K562 (cell line): ENCODE measurements at regions not wholly inside any gene's neighbourhood (a gene's known extent, or its start where the extent isn't known, plus 50 kb on each side); places are given as distances from the start of the nearest gene placed in this dataset.

Experiments
- ATAC-seq: fragments of 200-7000 bp; cut with Tn5 transposase; 3 replicates; pipeline ENCODE4 v1.9.1; 2020; ENCODE audit warnings: moderate library complexity
- BruUV-seq: library from RNA; stranded (reverse); fragments of 400-500 nt; replicated peaks from 2 replicates; lab custom pipeline; 2021; lab: Mats Ljungman, UMichigan
- CTCF ChIA-PET: fragments of 300-600 bp; formaldehyde crosslinking; extraction: SDS; loops from one replicate; lab custom pipeline; 2021; ENCODE audit warnings: low intra/inter-chr PET ratio; lab: Yijun Ruan, JAX
- POLR2A ChIA-PET: fragments of 300-600, 350-650 bp; sonication (Branson Sonifier 250); formaldehyde crosslinking; extraction: SDS; loops from one replicate; lab custom pipeline; 2021; ENCODE audit warnings: antibody characterized with exemption, inconsistent platforms; lab: Yijun Ruan, JAX
- DNase-seq, 4 experiments: peaks; one replicate each; pipeline versions ENCODE4 v3.0.0 to v3.0.0-alpha.2; 2011 to 2018; ENCODE audit warnings: low spot score in 3 of 4, mixed read lengths in 3 of 4; ENCODE audit errors: extremely low read depth in 1 of 4
- FAIRE-seq: peaks from 2 replicates; lab custom pipeline; 2011; peaks lifted over from hg19 to GRCh38; lab: Jason Lieb, UNC
- H2AFZ ChIP-seq: 2 replicates; pipeline ENCODE4 v1.6.0; 2011; ENCODE audit warnings: low read depth, low read length, control low read depth, inconsistent platforms
- H3K27ac ChIP-seq: fragments of 200-600 bp; 3 replicates; pipeline ENCODE4 v1.8.0; 2011; ENCODE audit warnings: low read depth, mild to moderate bottlenecking, control low read depth, inconsistent platforms, low read length, moderate library complexity, mixed read lengths; ENCODE audit errors: extremely low read depth
- H3K27me3 ChIP-seq, 2 experiments: fragments of 300-600 bp in 1 of 2; 2 replicates in 1 of 2; 3 replicates in 1 of 2; pipeline versions ENCODE4 v1.6.0 to v1.8.0; 2011; ENCODE audit warnings: inconsistent platforms in 2 of 2, low read length in 2 of 2, mild to moderate bottlenecking in 1 of 2, mixed read lengths in 1 of 2, moderate library complexity in 1 of 2; ENCODE audit not compliant: control insufficient read depth in 2 of 2, insufficient read depth in 2 of 2
- H3K36me3 ChIP-seq: fragments of 300-600 bp; 3 replicates; pipeline ENCODE4 v1.8.0; 2011; ENCODE audit warnings: mild to moderate bottlenecking, low read length, inconsistent platforms; ENCODE audit not compliant: control insufficient read depth, insufficient read depth
- H3K4me1 ChIP-seq, 2 experiments: fragments of 200-600 bp in 1 of 2; replicated peaks in 1 of 2; 2 replicates in 1 of 2; 3 replicates in 1 of 2; pipeline versions ENCODE4 v1.5.1 to v1.8.0; 2011; ENCODE audit warnings: inconsistent platforms in 2 of 2, low read length in 2 of 2, mild to moderate bottlenecking in 1 of 2, mixed read lengths in 1 of 2, moderate library complexity in 1 of 2; ENCODE audit not compliant: control insufficient read depth in 2 of 2, insufficient read depth in 2 of 2
- H3K4me2 ChIP-seq: 2 replicates; pipeline ENCODE4 v1.6.1; 2011; ENCODE audit warnings: low read length, control low read depth, inconsistent platforms, mixed read lengths; ENCODE audit not compliant: insufficient read depth
- H3K4me3 ChIP-seq: fragments of 200-600 bp; sonication (generic), shearing (Covaris generic); 2 replicates; pipeline ENCODE4 v1.5.1; 2016; ENCODE audit warnings: control low read depth, inconsistent platforms
- H3K79me2 ChIP-seq: fragments of 200-600 bp; 3 replicates; pipeline ENCODE4 v1.8.0; 2011; ENCODE audit warnings: low read length, inconsistent platforms; ENCODE audit not compliant: control insufficient read depth, insufficient read depth
- H3K9ac ChIP-seq, 2 experiments: 2 replicates each; pipeline versions ENCODE4 v1.6.0 to v1.6.1; 2011; ENCODE audit warnings: low read depth in 2 of 2, low read length in 2 of 2, control low read depth in 1 of 2, inconsistent platforms in 1 of 2, mild to moderate bottlenecking in 1 of 2, mixed read lengths in 1 of 2; ENCODE audit not compliant: insufficient read depth in 1 of 2
- H3K9me1 ChIP-seq: one replicate; pipeline ENCODE4 v1.6.0; 2011; ENCODE audit warnings: inconsistent platforms, mild to moderate bottlenecking, low read length, moderate library complexity; ENCODE audit not compliant: control insufficient read depth, insufficient read depth
- H3K9me3 ChIP-seq: replicated peaks from 2 replicates; pipeline ENCODE4 v1.5.1; 2011; ENCODE audit warnings: low read depth, low read length, inconsistent platforms; ENCODE audit not compliant: control insufficient read depth, insufficient read depth
- H4K20me1 ChIP-seq: replicated peaks from 2 replicates; pipeline ENCODE4 v1.6.1; 2011; ENCODE audit warnings: low read length, inconsistent platforms, mixed read lengths; ENCODE audit not compliant: control insufficient read depth, insufficient read depth
- CBFB ChIP-seq: sonication (generic); formaldehyde crosslinking; IDR thresholded peaks from 2 replicates; pipeline ENCODE4 v1.4.0; 2020; ENCODE audit warnings: mild to moderate bottlenecking, missing genetic modification reagents
- CCAR2 ChIP-seq: fragments of 200-400 bp; formaldehyde crosslinking; IDR thresholded peaks from 2 replicates; pipeline ENCODE4 v1.6.1; 2017; ENCODE audit warnings: mild to moderate bottlenecking, low read depth, low read length
- HES1 ChIP-seq: fragments of 450-650 bp; IDR thresholded peaks from 2 replicates; pipeline ENCODE4 v1.6.1; 2016; ENCODE audit warnings: low read depth, mild to moderate bottlenecking, moderate library complexity
- HMGN3 ChIP-seq: IDR thresholded peaks from 2 replicates; pipeline ENCODE4 v1.6.1; 2011; ENCODE audit warnings: borderline replicate concordance, low read depth, mild to moderate bottlenecking, mixed read lengths, low read length; ENCODE audit not compliant: insufficient read length; ENCODE audit errors: extremely low read depth
- KLF16 ChIP-seq: IDR thresholded peaks from 2 replicates; pipeline ENCODE4 v1.6.1; 2016; ENCODE audit warnings: antibody characterized with exemption
- RBM17 ChIP-seq: fragments of 200-400 bp; formaldehyde crosslinking; IDR thresholded peaks from 2 replicates; pipeline ENCODE4 v1.6.1; 2017; ENCODE audit warnings: low read depth, mild to moderate bottlenecking, low read length, borderline replicate concordance
- REST ChIP-seq, 2 experiments: fragments of 450-650 bp; formaldehyde crosslinking in 1 of 2; IDR thresholded peaks; 2 replicates each; pipeline versions ENCODE4 v1.4.0 to v1.6.1; 2014 to 2020; ENCODE audit warnings: mild to moderate bottlenecking in 2 of 2, borderline replicate concordance in 1 of 2, low read depth in 1 of 2
- RNF219 ChIP-seq: fragments of 250-450 bp; sonication (Bioruptor Pico); IDR thresholded peaks from 2 replicates; pipeline ENCODE4 v1.5.0; 2022; ENCODE audit warnings: mild to moderate bottlenecking
- SAFB ChIP-seq: fragments of 200-400 bp; formaldehyde crosslinking; IDR thresholded peaks from 2 replicates; pipeline ENCODE4 v1.6.1; 2017; ENCODE audit warnings: low read depth, low read length, borderline replicate concordance
- SMAD1 ChIP-seq: fragments of 150-350 bp; IDR thresholded peaks from 2 replicates; pipeline ENCODE4 v1.6.1; 2014; ENCODE audit warnings: low read length, low read depth; ENCODE audit not compliant: partially characterized antibody
- ZNF274 ChIP-seq: IDR thresholded peaks from 2 replicates; pipeline ENCODE4 v1.6.1; 2011; ENCODE audit warnings: low read depth, mild to moderate bottlenecking, low read length, moderate library complexity, borderline replicate concordance
- ZNF3 ChIP-seq: fragments of 250-450 bp; sonication (Bioruptor Pico); IDR thresholded peaks from 2 replicates; pipeline ENCODE4 v1.5.0; 2021; ENCODE audit warnings: mild to moderate bottlenecking, moderate library complexity
- ZNF589 ChIP-seq: fragments of 200-800 bp; sonication (Bioruptor generic); IDR thresholded peaks from 2 replicates; pipeline ENCODE4 v1.6.1; 2016; ENCODE audit warnings: low read depth, missing genetic modification characterization, missing compliant biosample characterization
- WGBS: fragments of 100-300 bp; shearing (Covaris generic); methylation state at CpG from one replicate; pipeline ENCODE4 v1.1.6; 2016; ENCODE audit warnings: low coverage, mixed read lengths; ENCODE audit not compliant: insufficient coverage; ENCODE audit errors: missing lambda C conversion rate; 5-methylcytosine and 5-hydroxymethylcytosine counted together
- in situ Hi-C: fragments of 300-500 bp; cut with MboI; formaldehyde crosslinking; loops from 4 replicates; pipeline ENCODE4 v1.15.0; 2018; ENCODE audit warnings: inconsistent platforms, mixed read lengths
- intact Hi-C: fragments of 100-400 bp; cut with micrococcal nuclease; formaldehyde crosslinking; loops from 2 replicates; pipeline ENCODE4 v1.14.2; 2022

- Histone ChIP-seq H3K27me3 (no peaks in the 10 kb centered on the region), H4K20me1 (no peaks in the 10 kb centered on the region), H3K36me3 (no peaks in the 10 kb centered on the region), H3K9ac (no peak overlapping the region), H3K79me2 (no peaks in the 10 kb centered on the region), H3K9me1 (no peaks in the 10 kb centered on the region), H3K4me1 (no peaks in the 10 kb centered on the region), H3K27ac (no peak overlapping the region), H3K4me3 (no peak overlapping the region), H2AFZ (no peak overlapping the region), H3K4me2 (no peak overlapping the region), H3K9me3 (no peaks in the 10 kb centered on the region)
- WGBS: 0% methylated on average over 1 of the region's 1 CpG
- ChIA-PET POLR2A (no interaction called here), CTCF (no interaction called here)
- FAIRE-seq (no peak), DNase-seq (no peak), ATAC-seq (no peak)
- no peak for TF ChIP-seq ZNF3 (CRISPR knock-in tag)
- no peak for TF ChIP-seq RBM17
- no peak for TF ChIP-seq HMGN3
- TF ChIP-seq RNF219: no peak
- no peak for TF ChIP-seq ZNF589 (CRISPR knock-in tag)
- no peak for TF ChIP-seq KLF16
- no peak for TF ChIP-seq REST (IDR thresholded peaks at IDR 0.05; ENCODE audit: borderline replicate concordance)
- no peak for TF ChIP-seq REST (CRISPR knock-in tag; IDR thresholded peaks at IDR 0.05; ENCODE audit: low read depth)
- TF ChIP-seq CCAR2: no peak
- TF ChIP-seq SAFB: no peak
- TF ChIP-seq HES1: no peak
- no peak for TF ChIP-seq CBFB (CRISPR knock-in tag)
- no peak for TF ChIP-seq SMAD1
- TF ChIP-seq ZNF274: no peak
- intact Hi-C loops: no loop called here
- in situ Hi-C loops: no loop called here
- BruUV-seq: no TSS peak
Measured at GRCh38 chr3:191137708-191138107, 61.3 kb upstream of the OSTN start.
